ENCODE measurements at regions not wholly inside any gene's neighbourhood (a gene's known extent, or its start where the extent isn't known, plus 50 kb on each side); places are given as distances from the start of the nearest gene placed in this dataset.

DNA sequence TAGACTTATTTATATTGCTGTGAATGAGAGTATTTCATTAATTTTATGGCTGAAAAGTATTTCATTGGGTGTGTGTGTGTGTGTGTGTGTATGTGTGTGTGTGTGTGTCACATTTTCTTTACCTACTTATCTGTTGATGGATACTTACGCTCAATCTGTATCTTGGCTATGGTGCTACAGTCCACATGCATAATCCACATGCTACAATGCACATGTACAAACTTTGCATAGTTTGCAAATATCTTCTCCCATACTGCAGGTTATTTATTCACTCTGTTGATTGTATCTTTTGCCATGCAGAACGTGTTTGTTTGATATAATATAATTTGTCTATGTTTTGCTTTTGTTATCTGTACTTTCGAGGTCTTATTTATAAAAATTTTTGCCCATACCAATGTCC is 167.8 kb downstream of the RAB28 start:
- no peak for DNase-seq

- no peak for DNase-seq
Measured at GRCh38 chr4:13313856-13314255, 170.3 kb downstream of the RAB28 start.

DNA sequence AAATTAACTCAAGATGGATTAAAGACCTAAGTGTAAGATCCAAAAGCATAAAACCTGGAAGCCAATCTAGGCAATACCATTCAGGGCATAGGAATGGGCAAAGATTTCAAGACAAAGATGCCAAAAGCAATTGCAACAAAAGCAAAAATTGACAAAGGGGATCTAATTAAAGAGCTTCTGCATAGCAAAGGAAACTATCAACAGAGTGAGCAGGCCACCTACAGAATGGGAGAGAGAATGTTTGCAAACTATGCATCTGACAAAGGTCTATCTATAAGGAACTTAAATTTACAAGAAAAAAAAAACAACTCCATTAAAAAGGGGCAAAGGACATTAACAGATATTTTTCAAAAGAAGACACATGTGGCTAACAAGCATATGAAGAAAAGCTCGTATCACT is 171.9 kb downstream of the RAB28 start:
- no peak for DNase-seq

- DNase-seq: no peak
Measured at GRCh38 chr4:13309751-13310150, 174.4 kb downstream of the RAB28 start.

DNA sequence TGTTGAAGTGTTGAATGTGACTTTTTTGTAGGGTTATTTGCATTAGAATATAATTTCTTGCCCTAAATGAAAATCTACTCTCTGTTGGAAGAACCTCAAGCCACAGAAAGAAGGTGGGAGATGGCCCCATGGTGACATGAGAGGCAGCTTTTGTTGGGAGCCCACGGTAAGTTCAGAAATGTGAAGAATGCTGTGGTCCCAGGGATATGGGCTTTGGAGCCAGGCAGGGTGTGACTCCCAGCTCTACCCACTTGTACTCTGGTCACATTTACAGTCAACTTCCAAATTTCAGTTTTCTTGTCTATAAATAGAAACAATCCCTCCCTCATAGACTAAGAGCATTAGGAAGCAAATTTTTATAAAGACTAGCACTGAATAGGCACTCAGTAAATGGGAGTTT is 177.8 kb downstream of the RAB28 start:
- no peak for DNase-seq

DNA sequence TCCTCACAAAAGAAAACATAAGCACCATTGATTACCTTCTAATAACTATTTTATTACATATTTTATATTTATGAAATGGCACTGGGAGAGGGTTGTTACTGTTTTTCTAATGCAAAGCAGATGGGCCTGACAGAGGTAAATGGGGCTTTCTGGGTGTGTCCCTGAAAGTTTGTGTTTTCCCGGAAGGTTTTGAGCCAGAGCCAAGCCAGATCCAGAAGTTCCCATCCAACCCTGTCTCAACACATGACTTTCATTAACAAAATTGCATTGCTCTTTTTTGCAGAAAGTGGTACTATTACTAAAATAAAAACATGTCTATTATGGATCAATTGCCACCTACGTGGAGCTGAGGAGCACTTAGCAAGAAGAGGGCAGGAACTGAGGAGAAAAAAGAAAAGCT is 181.3 kb downstream of the RAB28 start:
- DNase-seq: no peak

- no peak for DNase-seq
Measured at GRCh38 chr4:13299343-13299742, 184.8 kb downstream of the RAB28 start.

DNA sequence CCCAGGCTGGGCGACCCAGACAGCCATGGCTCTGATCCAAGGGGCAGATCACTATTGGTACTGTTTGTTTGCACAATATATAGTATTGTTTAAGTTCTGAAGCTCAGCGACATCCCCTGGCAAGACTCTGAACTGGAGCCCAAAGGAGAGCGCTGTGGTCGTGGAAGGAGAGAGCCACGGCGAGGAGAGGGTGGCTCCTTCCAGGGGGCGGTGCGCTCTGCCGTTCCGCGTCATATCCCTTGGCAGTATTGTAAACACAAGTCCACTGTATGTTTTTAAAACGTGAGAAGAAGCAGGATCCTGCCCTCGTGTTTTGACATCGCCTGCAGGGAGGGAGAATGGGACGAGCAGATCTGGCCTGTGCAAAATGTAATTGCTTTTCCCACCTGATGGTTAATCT is 185.5 kb downstream of the RAB28 start:
- DNase-seq: no peak

GRCh38 chr4:13296986-13297385 is 187.2 kb downstream of the RAB28 start:
- DNase-seq: no peak

- DNase-seq: no peak
Measured at GRCh38 chr4:13294961-13295605, 189.1 kb downstream of the RAB28 start.

GRCh38 chr4:13292372-13292771 is 191.8 kb downstream of the RAB28 start:
- DNase-seq: no peak

GRCh38 chr4:13289391-13289790 is 194.7 kb downstream of the RAB28 start:
- DNase-seq: no peak

- no peak for DNase-seq
Measured at GRCh38 chr4:13285336-13285735, 198.8 kb downstream of the RAB28 start.

- DNase-seq: no peak
Measured at GRCh38 chr4:13284932-13285331, 199.2 kb downstream of the RAB28 start.

DNA sequence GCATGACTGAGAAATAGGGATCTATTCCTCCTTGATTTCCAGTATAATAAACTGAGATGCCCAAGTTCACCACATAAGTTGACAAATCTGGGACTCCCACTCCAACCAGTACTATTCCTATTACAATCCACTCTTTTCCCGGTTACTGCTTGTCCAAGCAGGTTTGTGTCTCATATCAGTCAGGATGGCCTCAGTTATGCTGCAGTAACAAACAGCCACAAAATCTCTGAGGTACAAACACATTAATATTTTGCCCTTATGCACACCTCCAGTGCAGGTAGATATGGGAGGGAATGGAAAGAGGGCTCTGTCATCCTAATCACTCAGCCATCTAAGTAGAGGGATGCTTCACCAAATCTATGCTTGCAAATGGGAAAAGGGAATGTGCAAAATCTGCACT is 207.8 kb downstream of the RAB28 start:
- DNase-seq: no peak

DNA sequence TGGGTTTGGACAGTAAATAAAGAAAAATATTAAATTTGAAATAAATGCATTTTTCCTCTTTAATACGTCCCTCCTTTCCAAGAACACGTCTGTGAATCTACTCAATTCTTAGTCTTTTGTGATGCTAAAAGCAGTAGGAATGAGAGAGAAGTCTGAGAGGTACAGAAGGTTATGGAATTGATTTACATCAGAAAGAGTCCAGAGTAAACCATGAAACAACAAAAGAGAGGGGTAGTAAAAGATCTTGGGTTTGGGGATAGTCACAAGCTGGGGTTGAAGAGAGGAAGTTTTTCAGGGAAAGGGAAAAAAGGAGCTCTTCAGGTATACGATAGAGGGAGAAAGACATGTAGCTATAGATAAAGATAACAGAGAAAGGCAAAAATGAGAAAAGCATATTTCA is 215.4 kb downstream of the RAB28 start:
- DNase-seq: no peak

DNA sequence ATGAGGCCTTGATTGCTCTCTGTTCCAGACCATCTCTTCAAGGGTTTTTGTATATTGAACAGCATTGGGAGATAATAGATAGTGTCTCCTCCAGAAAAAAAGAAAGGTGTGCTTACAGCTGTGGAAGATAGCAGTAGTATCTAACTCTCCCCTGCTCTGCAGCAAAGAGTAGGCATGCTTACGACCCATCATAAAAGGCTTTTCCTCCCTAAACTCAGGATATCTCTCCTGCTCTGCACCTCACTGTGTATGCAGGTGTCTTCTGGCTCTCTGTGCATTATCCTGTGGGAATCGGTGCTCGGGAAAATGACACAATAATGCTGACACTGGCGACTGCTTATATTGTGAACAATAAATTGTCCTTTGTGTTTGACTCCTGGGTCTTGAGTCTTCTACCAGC is 216.0 kb downstream of the RAB28 start:
- DNase-seq: no peak

DNA sequence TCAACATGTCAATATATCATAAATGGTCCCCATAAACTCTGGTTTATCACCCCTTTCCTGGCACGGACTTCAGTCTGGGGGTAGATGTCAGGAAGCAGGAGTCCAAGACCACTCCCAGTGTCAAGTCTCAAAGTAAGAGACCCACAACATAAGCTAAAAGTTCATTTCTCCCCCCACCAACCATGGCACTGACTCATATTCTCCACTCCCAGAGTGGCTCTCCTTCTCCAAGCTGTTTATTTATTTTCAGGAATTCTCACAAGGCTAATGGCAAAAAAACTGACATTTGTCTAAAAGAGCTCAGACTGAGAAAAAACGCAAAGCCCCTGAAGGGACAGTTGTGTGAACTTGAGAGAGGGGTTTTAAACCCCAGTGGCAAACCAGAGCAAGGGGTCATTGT is 217.0 kb downstream of the RAB28 start:
- DNase-seq: no peak

DNA sequence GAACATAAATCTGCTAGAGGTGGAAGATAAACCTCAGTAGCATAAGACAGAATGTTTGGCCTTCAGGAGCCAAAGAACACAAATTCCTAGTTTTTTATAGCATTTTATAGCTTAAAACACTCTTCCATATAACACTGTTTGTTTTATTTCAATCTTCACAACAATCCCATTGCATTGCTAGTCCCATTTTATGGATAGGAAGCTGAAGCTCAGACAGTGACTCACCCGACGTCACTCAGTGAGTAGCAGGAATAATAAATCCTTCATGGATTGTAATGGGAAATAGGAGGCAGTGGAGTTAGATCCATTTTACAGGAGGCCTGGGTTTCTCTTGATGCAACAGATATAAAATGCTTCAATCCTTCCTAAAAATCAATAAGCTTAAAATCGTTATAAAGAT is 217.5 kb downstream of the RAB28 start:
- DNase-seq: no peak

DNA sequence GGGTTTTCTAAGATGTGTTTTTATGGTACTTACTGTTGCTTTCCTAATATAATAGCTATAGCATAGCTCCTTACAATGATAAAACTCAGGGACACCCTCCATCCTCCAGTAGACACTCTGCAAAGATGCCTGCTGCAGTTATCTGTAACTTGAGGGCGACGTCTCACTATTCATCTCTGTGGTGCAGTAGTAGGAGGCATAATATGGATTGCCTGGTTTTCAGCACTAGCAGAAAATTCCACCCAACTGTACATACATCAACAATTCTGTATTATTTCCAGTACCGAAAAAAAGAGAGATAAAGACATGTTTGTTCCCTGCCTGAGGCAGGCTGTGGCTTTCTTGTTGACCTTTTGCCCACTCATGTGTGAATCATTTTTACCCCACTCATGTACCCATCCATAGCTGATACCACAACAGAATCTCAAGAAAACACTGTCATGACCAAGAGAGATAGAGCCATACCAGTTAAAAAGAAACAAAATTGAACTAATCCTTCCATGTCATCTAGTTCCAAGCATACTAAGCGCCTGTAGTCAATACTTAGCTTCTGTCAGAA is 220.1 kb downstream of the RAB28 start:
- DNase-seq: no peak

- DNase-seq: no peak
Measured at GRCh38 chr4:13262816-13263215, 221.3 kb downstream of the RAB28 start.

- no peak for DNase-seq
Measured at GRCh38 chr4:13261486-13262257, 222.5 kb downstream of the RAB28 start.

DNA sequence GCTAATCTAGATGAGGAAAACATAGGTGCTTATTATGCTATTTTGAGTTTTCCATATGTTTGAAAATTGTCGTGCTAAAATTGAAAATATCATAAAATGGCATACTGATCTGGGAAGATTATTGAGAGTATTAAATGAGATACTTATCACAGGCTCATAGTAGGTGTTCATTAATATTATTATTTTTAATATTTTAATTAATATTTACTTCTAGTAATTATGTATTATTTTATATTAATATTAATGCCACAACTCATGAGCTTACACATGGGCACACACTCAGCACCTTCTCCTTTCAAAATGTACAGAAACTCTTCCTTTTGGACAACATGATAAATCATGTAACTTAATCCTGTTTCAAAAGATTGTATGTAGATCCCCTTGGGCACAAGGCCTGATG is 223.6 kb downstream of the RAB28 start:
- DNase-seq: no peak

- DNase-seq: no peak
Measured at GRCh38 chr4:13250263-13250662, 233.9 kb downstream of the RAB28 start.
